ENCODE measurements at regions not wholly inside any gene's neighbourhood (a gene's known extent, or its start where the extent isn't known, plus 50 kb on each side); places are given as distances from the start of the nearest gene placed in this dataset.

DNA sequence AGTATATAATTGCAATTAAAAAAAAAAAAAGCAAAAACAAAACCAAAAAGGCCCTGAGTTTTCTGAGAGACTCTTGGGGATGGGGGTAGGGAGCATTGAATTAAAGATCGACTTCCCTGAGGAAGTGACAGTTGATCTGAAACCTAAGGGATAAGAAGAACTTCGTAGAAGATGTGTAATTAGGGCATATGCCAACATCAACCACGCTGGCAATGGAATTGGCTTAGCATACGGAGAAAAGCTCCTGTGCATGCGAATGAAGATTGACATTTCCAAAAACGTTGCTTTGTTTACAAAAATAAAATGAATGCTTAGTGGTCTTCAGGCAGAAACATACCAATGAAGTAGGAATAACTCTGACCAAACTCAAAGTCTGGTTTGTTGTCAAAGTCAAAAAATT is 307.6 kb upstream of the ZNF521 start:
- TF ChIP-seq EZH2 (IDR thresholded peaks at IDR 0.05; ENCODE audit: insufficient read depth, poor library complexity, severe bottlenecking) (no peak), EZH2phosphoT487 (IDR thresholded peaks at IDR 0.05; ENCODE audit: insufficient read depth, low read depth) (no peak)

Measured in GM23248 (cell line).